ENCODE measurements at regions not wholly inside any gene's neighbourhood (a gene's known extent, or its start where the extent isn't known, plus 50 kb on each side); places are given as distances from the start of the nearest gene placed in this dataset.
A peak's percentile ranks its signal among the peaks of the same experiment; 100 is the strongest.
"Not testable (repeated sequence)": the region's sequence is repeated elsewhere in the genome, so short reads cannot be mapped to it uniquely, and the experiment has no call there.

DNA sequence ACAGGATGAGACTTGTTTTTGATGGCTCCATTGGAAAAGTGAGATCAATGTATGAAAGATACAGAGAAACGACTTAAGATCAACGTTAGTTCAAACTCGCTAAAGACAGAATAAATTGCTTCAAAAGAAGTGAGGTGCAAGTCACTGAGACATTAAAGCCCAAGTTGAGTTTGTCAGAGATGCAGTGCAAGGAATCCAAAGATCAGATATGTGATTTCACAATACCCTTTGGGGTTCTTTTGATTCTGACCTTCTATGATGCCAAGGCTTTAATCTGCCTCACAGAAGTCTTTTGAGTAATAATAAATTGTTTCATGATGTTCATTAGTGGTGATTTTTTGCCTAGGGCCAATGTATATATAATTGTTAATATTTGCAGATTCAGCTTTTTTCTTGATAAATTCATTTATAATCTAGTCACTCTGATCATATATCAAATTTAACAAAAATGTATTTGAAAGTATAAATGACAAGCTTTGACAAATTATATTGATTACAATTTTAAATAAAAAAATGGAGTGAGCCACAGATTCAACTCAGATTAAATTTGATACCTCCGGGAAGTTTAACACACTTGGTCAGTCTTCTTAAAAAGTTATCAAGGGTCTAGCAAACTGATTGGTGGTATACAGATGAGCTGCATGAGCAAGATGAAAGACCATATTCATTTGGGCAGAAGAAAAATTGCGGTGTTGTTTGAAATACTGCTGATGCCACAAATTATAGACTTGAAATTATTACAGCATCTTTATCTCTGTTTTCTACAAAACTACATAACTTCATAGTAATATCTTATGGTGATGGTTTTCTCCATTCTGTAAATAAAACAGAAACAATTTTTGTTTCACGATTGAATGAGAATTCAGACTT is 144.8 kb upstream of the FAR2 start:
- DNase-seq = no peak

DNA sequence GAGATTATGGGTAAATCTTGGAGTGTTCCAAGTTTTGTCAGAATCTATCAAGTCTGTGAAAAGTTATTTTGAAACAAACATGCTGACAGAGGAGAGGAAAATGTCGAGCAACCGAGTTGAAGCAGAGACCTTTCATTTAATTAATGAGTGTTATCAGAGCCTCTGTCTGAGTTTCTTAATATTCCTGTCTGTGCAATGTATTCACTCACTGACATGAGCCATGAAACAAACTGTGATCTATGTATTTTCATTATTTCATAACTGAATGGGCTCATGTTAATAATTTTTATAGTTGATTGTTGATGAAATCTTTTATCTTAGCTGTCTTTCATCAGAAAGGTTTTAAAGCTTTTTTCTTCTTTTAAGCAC is 144.2 kb upstream of the FAR2 start:
- DNase-seq = no peak

DNA sequence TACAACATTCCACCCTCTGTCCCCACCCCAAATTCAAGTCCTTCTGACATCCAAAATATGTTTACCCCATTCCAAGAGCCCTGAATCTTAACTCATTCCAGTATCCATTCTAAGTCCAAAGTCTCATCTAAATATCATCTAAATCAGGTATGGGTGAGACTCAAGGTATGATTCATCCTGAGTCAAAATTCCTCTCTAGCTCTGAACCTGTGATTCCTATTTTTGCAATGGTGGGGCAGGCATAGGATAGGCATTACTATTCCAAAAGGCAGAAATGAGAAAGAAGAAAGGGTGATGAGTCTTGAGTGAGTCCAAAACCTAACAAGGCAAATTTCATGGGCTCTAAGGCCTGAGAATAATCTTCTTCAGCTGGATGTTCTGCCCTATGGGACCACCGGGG is 140.3 kb upstream of the FAR2 start:
- DNase-seq = no peak

DNA sequence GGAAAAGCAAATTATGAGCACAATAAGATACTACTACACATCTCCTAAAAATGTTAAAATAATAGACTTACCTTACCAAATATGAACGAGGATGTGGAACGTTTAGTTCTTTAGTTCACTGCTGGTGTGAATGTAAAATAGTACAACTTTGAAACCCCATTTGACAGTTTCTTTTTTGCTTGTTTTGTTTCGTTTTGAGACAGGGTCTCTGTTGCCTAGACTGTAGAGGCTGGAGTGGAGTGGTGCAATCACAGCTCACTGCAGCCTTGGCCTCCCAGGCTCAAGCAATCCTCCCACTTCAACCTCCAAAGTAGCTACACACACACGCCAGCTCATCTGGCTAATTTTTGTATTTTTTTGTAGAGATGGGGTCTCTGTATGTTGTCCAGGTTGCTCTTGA is 136.4 kb upstream of the FAR2 start:
- DNase-seq = no peak

DNA sequence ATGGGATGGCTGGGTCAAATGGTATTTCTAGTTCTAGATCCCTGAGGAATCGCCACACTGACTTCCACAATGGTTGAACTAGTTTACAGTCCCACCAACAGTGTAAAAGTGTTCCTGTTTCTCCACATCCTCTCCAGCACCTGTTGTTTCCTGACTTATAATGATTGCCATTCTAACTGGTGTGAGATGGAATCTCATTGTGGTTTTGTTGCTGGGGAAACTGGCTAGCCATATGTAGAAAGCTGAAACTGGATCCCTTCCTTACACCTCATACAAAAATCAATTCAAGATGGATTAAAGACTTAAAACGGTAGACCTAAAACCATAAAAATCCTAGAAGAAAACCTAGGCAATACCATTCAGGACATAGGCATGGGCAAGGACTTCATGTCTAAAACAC is 131.5 kb upstream of the FAR2 start:
- not testable (repeated sequence) for DNase-seq

DNA sequence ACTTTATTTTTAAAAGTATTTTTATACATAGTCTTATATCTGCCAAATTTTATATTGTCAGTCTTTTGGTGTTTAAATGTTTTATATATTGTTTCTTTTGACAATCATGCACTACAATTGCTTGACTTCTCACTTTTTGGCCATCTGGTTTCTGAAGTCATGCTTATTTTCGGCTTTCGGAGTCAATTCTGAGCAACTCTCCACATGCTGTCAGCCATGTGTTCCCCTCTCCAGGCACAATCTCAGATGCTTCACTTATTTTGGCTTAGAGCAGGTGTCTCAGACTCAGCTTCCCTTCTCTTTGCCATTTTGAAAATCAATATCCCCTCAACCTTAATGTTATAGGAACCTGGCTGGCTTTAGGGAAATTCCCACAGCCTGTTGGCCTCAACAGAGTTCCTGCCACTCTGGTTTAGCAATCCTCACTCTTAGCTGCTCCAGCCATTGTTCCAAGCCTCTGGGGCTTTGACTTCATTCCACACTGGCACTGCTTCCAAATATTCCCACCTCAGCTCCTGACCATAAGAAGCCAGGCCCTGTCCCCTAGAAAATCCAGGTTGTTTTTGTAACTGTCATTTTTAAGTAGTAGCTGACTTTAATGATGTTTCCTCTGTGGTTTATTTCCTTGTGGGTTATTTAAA is 125.5 kb upstream of the FAR2 start:
- DNase-seq = no peak

DNA sequence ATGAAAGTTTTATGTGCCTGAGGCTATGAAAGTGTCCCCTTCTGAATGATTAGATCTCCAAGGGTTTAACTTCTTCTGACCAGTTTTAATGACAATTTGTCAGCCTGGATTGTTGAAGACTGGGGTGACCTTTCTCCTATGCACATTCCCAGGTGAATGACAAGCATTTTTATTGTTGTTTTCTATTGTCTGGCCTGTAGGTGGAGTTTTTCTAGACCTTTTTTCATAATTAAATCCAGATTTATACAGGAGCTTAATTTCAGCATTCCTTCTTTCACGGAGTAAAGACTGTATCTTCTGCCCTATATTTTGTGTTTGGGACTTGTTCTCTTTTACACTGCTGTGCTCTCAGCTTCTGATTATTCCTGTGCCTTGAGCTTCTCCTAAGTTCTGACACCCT is 125.0 kb upstream of the FAR2 start:
- no peak for DNase-seq

DNA sequence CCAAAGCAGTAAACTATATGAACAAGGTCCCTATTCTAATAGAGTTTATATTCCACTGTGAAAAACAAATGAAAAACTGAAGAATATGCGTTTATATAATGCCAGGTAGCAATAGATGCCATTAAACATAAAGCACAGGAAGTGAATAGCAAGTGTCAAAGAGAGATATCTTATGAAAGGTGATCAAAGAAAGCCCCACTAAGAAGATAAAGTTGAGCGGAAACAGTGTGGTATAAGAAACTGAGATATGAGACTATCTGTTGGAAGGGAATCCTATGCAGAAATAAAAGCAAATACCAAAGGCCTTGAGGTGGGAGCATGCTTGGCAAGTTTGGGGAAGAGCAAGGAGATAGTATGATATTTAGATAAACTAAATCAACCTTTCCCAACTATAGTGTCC is 123.1 kb upstream of the FAR2 start:
- DNase-seq = no peak

DNA sequence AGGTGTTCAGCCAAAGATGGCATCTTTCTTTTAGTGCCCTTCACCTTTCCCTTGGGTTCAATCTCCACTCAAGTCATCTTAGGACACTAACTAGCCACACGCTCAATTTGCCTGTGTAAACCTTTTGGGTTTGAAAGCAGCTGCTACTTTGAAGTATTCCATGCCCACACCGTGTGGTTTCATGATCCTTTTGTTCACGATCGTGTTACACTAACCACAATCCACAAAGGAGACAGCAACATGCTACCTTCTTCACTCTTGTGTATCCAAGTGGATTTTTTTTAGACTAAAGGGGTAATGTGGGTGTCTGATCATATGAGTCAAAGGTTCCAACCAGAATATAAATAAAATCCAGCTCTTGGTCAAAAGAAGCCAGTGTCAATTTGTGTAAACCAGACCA is 122.7 kb upstream of the FAR2 start:
- DNase-seq = peak; percentile 65

DNA sequence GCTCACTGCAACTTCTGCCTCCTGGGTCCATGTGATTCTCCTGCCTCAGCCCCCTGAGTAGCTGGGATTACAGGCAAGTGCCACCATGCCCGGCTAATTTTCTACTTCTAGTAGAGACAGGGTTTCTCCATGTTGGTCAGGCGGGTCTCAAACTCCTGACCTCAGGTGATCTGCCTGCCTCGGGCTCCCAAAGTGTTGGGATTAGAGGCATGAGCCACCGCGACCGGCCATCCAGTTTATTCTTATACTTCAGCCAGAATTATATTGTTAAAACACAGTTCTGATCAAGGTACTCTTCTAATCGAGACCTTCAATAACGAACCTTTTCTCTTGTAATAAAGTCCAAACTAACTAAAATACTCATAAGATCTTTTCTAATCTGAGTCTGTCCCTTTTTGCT is 119.6 kb upstream of the FAR2 start:
- DNase-seq = not testable (repeated sequence)

DNA sequence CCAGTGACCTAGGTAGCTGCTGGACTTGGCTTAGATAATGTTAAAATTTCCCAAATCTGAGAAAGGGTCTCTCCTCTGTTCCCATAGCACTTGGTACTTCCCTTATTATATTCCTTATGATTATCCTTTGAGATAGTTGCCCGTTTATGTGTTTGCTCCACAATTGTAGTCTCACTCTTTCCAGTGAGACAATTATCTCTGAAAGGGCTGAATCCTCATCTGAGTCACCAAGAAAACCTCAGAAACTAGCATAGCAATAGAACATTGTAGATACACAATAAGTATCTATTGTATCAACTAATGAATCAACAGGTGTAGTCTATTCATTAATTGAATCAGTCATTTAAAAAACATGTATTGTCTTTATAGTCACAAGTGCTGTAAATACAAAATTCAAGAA is 119.1 kb upstream of the FAR2 start:
- no peak for DNase-seq

DNA sequence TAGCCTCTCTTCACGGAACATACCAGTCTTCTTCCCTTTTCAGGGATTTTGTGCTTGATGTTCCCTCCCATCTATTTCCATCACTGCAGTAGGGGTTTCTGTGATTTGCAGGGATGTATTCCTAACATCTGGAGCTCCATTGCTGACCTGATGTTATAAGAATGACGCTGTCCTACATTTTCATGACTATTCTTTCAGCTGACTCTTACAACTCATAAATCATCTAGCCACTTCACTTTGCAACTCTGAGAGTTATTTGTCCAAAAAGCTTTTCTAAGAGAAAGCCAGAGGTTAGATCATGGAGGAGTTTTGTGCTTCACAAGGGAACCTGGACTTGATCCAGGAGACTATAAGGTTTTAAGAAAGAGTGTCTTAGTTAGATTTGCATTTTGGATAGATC is 116.6 kb upstream of the FAR2 start:
- no peak for DNase-seq

DNA sequence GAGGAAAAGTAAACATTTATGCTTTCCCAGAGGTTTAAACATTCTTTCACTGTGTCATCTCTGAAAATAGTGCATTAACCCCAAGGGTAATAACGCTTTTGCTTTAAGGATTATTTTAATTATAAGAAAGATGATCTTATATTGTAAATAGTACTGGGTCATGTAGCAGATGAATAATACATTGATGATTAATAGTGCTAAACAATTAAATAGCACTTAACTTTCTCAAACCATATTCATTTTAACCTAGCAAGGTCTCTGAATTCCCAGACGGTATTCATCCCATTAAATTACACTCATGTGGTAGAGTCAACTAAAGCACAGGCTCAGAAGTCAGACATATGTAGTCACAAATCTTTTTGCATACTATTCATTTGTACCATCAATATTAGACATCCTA is 115.6 kb upstream of the FAR2 start:
- no peak for DNase-seq

DNA sequence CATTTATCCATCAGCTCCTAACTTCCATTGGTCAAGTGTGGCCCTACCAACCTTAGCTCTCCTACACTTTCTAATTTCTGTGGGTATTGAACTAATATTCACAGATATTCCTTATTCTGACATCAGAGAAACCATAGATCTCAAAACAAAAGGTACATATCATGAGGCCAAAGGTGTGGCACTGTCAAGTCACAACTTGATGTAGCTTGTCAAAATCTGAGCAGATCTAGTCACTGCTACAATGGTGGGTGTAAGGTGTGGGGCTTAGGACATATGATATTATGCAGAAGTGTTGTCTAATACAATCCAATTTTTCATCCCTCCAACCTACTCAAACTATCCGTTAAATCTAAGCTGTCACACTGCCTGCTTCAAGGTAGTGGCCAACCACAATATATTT is 114.0 kb upstream of the FAR2 start:
- DNase-seq = no peak

DNA sequence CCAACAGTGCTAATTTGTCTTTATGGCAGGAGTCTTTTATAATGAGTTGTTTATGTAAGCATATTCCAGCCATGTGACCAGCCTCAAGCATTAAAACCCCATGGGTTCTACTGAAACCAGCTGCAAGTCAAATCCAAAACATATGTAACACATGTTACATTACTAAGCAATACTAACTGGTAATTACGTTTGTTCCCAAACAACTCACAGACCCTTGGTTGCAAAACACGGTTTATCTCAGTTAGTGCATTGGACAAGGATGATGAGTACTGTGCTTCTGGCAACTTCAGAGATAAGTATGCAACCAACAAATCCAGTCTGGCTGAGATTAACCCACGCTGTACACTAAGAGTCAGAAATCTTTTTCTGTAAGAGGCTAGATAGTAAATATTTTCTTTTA is 110.1 kb upstream of the FAR2 start:
- no peak for DNase-seq

DNA sequence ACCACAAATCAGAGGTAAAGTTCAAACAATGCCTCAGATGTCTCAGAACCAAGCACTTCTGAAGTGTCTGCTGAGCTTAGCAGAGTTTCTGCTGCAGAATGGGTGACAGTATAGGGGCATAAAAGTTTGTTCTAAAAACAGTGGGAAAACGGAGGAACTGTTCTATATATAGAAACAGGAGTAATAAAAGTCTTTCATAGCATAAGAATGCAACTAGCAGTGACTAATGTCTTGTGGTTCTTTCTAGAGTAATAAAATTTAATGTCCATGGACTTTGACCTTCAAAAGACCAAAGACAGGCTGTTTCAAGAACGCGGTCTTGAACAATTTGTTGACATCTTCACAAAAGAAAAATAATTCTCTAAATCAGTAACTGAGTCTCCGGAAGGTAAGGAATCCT is 107.5 kb upstream of the FAR2 start:
- no peak for DNase-seq

DNA sequence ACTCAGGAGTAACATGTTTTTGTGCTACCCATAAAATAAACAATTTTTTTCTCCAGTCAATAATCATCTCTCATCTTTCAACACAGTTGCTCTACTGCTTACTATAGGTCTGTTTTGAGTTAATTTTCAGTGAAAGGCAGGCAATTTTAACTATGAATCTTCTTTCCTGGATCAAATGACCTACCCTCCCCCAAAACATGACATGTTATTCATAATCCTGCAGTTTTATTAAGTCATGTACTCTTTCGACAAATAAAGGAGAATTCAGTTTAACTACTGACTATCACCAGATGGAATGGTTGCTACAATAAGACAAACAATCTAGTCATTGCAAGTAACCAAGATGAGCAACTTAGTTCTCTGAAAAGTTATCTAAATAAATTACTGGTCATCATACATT is 106.0 kb upstream of the FAR2 start:
- no peak for DNase-seq

DNA sequence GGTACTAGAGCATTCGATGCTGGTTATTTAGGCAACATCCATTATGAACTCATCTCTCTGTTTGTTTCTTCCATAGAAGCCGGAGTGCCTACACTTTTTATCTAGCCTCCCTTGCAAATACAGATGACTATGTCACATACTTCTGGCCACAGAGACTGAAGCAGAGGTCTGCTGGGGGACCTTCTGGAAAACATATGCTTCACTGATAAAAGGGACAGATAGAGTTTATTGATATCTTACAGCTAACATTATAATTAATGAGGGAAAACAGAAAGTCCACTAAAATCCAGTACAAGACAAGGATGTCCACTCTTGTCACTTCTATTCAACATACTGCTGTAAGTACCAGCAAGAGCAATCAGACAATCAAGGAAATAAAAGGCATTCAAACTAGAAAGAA is 104.3 kb upstream of the FAR2 start:
- DNase-seq = no peak

DNA sequence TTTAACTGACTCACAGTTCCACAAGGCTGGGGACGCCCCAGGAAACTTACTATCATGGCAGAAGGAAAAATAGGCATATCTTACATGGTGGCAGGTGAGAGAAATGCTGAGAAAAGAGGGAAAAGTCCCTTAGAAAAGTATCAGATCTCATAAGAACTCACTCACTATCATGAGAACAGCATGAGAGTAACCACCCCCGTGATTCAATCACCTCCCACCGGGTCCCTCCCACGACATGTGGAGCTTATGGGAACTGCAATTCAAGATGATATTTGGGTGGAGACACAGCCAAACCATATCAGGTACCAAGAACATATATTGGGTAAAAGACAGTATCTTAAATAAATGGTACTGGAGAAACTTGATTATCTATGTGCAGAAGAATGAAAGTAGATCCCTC is 100.3 kb upstream of the FAR2 start:
- no peak for DNase-seq

DNA sequence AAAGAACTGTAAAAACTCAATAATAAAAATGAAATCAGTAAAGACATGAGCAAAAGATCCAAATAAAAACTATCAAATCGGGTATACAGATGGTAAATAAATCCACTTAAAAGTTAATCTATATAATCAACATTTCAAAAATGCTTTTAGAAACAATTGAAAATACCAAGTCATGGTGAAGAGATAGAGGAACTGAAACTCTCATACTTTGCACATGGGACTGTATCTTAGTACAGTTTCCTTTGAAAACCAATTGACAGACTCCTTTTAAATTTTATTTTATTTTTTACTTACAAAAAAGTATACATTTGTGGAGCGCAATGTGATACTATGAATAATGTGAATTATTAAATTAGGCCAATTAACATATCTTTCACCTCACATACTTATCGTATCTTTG is 98.6 kb upstream of the FAR2 start:
- DNase-seq = no peak

DNA sequence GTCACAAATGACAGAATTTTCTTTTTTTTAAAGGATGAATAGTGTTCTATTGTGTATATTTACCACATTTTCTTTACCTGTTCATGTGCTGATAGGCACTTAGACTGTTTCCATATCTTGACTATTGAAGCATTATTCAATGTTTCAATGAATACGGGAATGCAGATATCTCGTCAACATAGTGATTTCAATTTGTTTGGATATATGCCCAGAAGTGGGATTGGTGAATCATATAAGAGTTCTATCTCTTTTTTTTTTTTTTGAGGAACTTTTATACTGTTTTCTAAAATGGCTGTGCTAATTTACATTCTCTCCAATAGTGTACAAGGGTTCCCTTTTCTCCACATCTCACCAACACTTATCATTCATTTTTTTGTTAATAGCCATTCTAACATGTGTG is 97.9 kb upstream of the FAR2 start:
- no peak for DNase-seq

DNA sequence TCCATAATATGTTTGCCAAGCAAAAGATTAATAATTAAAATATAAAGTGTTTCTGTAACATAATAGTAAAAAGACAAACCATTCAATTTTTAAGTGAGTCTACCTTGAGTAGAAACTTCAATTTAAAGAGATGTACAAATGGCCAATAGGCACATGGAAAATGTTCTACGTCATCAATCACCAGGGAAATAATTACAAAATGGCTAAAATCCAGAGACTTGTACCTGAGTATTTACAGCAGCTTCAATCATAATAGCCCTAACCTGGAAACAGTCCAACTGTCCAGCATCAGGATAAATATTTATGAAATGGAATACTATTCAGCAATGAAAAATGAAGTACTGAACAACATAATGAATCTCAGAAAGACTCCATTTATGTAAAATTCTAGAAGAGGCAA is 95.5 kb upstream of the FAR2 start:
- peak; percentile 9 for DNase-seq

DNA sequence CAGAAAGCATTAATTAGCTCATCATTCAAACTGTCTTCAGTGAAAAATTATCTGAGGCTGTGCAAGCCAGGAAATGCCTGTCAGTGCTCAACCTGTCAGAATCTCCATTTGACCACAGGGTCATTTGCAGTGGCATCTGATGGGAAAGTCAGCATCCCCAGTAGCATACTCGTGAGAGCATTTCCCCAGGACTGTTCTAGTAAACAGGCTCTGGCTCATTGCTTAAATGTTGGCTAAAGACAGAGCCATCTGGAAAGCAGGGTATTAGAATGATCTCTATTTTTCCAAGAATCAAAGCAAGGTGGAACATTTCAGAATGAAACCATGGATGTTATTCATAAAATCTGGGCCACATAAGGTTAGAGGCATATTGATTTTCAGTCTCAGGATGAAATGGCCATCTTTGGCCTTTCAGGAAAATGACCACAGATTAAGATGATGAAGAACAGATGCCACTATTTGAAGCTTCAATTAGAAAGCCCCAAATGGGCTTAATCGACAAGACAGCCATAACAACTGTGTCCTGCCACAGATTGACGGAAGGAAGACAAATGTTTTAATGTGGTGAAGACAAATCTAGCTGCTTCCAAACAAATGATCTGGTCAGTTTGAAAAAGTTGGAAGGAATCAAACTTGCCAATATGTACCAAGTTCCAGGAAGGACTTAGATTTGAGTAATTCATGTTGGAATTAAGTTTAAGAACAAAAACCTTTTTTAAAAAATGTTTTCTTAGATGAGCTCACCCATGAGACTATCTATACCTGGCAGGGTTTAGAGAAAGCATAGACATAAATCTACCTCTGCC is 94.0 kb upstream of the FAR2 start:
- DNase-seq = no peak

DNA sequence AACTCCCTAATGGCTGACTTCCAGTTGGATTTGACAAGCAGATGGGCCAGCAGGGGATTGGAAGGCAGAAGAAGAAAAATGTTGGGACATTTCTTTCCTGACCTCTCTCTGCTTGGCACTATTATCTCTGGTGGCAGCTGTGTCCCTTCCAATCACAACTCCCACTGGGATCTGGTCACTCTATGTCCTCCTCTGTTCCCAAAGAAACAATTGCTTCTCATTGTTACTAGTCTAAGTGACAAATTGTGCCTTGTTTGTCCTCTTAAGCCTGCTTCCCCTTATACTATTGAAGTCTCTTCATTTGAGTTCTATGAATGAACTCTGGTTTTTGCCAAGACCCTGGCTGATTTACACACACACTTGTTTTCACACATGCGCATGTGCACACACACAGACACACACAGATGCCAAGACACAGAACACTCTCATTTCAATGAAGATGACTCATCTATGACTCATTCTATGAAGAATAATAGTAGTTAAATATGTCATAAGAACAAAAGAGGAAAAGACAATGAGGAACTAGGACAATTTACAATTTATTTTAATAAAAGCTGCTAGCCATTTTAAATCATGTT is 83.0 kb upstream of the FAR2 start:
- DNase-seq = no peak
